ENCODE measurements at regions not wholly inside any gene's neighbourhood (a gene's known extent, or its start where the extent isn't known, plus 50 kb on each side); places are given as distances from the start of the nearest gene placed in this dataset.

GRCh38 chr1:70840260-70840953 is 207.2 kb downstream of the PTGER3 start (continued):
- TF ChIP-seq CHD7 (IDR thresholded peaks at IDR 0.05; ENCODE audit: insufficient replicate concordance, low read length) (no peak), RNF2 (IDR thresholded peaks at IDR 0.05; ENCODE audit: borderline replicate concordance, low read depth, low read length, missing control alignments, poor library complexity, severe bottlenecking) (no peak)
